ENCODE measurements at regions not wholly inside any gene's neighbourhood (a gene's known extent, or its start where the extent isn't known, plus 50 kb on each side); places are given as distances from the start of the nearest gene placed in this dataset.

DNA sequence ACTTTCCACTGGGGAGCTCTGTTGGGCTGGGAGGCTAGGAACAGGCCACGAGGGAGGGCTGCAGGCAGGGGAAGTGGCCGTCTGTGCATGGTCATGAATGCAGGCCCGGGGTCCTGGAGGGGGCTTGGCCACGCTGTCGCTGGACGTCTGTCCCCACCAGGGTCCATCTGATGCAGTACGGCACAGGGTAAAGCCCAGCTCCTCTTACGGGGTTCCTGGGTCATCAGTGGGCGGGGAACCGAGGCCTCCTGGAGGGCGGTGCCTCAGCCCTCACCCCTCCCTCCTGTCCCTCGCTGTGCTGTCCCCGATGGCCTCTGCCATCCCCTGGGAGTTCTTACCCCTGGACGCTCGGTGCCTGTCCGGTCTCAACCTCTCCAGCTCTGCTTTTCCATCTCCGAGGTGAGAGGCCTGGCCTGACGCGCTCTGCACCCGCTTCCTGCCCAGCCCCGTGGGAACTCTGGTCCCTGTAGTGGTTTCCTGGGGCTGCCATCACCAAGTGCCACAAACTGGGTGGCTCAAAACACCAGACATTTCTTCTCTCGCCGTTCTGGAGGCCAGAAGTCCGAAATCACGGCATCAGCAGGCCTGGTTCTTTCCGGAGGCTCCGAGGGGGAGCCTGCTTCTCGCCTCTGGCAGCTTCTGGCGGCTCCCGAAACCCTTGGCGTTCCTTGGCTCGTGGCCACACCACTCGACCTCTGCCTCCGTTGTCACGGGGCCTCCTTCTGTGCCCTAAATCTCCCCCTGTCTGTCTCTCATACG lies 182.8 kb downstream of the SEC14L1 start:
- TF ChIP-seq, protein P1, sequence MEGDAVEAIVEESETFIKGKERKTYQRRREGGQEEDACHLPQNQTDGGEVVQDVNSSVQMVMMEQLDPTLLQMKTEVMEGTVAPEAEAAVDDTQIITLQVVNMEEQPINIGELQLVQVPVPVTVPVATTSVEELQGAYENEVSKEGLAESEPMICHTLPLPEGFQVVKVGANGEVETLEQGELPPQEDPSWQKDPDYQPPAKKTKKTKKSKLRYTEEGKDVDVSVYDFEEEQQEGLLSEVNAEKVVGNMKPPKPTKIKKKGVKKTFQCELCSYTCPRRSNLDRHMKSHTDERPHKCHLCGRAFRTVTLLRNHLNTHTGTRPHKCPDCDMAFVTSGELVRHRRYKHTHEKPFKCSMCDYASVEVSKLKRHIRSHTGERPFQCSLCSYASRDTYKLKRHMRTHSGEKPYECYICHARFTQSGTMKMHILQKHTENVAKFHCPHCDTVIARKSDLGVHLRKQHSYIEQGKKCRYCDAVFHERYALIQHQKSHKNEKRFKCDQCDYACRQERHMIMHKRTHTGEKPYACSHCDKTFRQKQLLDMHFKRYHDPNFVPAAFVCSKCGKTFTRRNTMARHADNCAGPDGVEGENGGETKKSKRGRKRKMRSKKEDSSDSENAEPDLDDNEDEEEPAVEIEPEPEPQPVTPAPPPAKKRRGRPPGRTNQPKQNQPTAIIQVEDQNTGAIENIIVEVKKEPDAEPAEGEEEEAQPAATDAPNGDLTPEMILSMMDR (IDR thresholded peaks at IDR 0.05; ENCODE audit: low read depth, low read length), result no peak
- TF ChIP-seq EZH2phosphoT487 (IDR thresholded peaks at IDR 0.05; ENCODE audit: low read depth), result no peak
- Histone ChIP-seq H3K4me3 (ENCODE audit: low read length) (no peak overlapping the region), H4K20me1 (ENCODE audit: insufficient read depth, low read length) (no peaks in the 10 kb centered on the region), H3K79me2 (ENCODE audit: low read length) (no peaks in the 10 kb centered on the region), H3K27ac (ENCODE audit: low read length) (no peak overlapping the region), H3K9me3 (ENCODE audit: insufficient read depth, low read length) (no peaks in the 10 kb centered on the region), H2AFZ (ENCODE audit: low read depth, low read length) (no peak overlapping the region), H3K4me2 (ENCODE audit: low read length) (no peak overlapping the region), H3K4me1 (ENCODE audit: low read length) (peaks cover 34% of the 10 kb centered on the region), H3K9ac (ENCODE audit: low read length) (no peak overlapping the region), H3K36me3 (replicated peaks; ENCODE audit: low read depth, low read length) (no peaks in the 10 kb centered on the region), H3K27me3 (ENCODE audit: low read depth, low read length) (peaks cover 43% of the 10 kb centered on the region)

DNA sequence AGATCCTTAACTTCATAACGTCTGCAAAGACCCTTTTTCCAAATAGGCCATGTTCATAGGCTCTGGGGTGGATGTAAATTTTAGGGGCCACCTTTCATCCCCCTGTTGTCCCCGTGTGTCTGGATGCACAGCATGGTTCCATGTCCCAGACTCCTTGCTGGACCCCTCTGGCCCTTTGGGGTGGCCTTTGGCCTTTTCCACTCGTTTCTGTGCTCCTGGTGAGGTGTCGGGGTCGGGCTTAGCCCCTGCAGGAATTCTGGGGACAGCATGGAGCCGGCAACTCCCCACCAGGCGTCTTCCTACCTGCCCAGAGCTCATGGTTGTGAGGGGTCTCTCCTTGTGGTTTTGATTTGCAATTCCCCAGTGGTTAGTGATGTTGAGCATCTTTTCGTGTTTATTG lies 183.5 kb downstream of the SEC14L1 start:
- no peak overlapping the region for H3K4me2 ChIP-seq (ENCODE audit: low read length)
- peaks cover 31% of the 10 kb centered on the region for H3K4me1 ChIP-seq (ENCODE audit: low read length)
- H3K4me3 ChIP-seq (ENCODE audit: low read length), result no peak overlapping the region
- peaks cover 38% of the 10 kb centered on the region for H3K27me3 ChIP-seq (ENCODE audit: low read depth, low read length)
- TF ChIP-seq EZH2phosphoT487 (IDR thresholded peaks at IDR 0.05; ENCODE audit: low read depth), result no peak
- TF ChIP-seq, protein P1 (IDR thresholded peaks at IDR 0.05; ENCODE audit: low read depth, low read length), result no peak
- H3K27ac ChIP-seq (ENCODE audit: low read length), result no peak overlapping the region
- H2AFZ ChIP-seq (ENCODE audit: low read depth, low read length), result no peak overlapping the region
- no peaks in the 10 kb centered on the region for H3K79me2 ChIP-seq (ENCODE audit: low read length)
- H3K9me3 ChIP-seq (ENCODE audit: insufficient read depth, low read length), result no peaks in the 10 kb centered on the region
- no peak overlapping the region for H3K9ac ChIP-seq (ENCODE audit: low read length)
- H4K20me1 ChIP-seq (ENCODE audit: insufficient read depth, low read length), result no peaks in the 10 kb centered on the region
- H3K36me3 ChIP-seq (replicated peaks; ENCODE audit: low read depth, low read length), result no peaks in the 10 kb centered on the region

DNA sequence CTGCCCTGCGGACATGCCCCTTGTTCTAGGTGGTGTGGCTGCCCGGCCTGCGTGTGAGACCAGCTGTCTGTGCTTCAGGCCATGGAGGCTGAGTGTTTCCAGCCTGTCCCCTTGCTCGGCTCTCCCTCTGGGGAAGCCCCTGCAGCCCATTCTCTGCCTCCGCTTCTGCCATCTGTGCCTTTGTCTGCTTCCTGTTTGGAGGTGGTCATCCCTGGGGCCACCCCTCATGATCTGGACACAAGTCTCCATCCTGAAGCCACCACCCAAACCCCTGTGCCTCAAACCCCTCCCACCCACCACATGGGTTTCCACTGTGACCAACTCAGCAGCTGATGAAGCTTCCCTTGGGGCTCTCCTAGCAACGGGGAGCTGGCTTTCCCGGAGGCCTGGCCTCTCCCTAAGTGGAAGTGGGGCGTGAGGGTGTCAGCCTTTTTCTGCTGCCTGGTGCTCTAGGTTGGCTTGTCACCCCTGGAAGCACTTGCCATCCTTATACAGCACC lies 184.9 kb downstream of the SEC14L1 start:
- TF ChIP-seq, protein P1 (IDR thresholded peaks at IDR 0.05; ENCODE audit: low read depth, low read length), result no peak
- TF ChIP-seq EZH2phosphoT487 (IDR thresholded peaks at IDR 0.05; ENCODE audit: low read depth), result no peak
- Histone ChIP-seq H3K79me2 (ENCODE audit: low read length) (no peaks in the 10 kb centered on the region), H2AFZ (ENCODE audit: low read depth, low read length) (0 out of 2 replicates have a peak overlapping the region, but pooled peaks have one; percentile 12), H4K20me1 (ENCODE audit: insufficient read depth, low read length) (no peaks in the 10 kb centered on the region), H3K27ac (ENCODE audit: low read length) (no peak overlapping the region), H3K4me1 (ENCODE audit: low read length) (peaks cover 23% of the 10 kb centered on the region), H3K27me3 (ENCODE audit: low read depth, low read length) (peaks cover 43% of the 10 kb centered on the region), H3K9ac (ENCODE audit: low read length) (no peak overlapping the region), H3K4me3 (ENCODE audit: low read length) (no peak overlapping the region; the same call in 1 of the 2 replicates), H3K9me3 (ENCODE audit: insufficient read depth, low read length) (no peaks in the 10 kb centered on the region), H3K4me2 (ENCODE audit: low read length) (peak overlapping the region; percentile 56), H3K36me3 (replicated peaks; ENCODE audit: low read depth, low read length) (no peaks in the 10 kb centered on the region)

DNA sequence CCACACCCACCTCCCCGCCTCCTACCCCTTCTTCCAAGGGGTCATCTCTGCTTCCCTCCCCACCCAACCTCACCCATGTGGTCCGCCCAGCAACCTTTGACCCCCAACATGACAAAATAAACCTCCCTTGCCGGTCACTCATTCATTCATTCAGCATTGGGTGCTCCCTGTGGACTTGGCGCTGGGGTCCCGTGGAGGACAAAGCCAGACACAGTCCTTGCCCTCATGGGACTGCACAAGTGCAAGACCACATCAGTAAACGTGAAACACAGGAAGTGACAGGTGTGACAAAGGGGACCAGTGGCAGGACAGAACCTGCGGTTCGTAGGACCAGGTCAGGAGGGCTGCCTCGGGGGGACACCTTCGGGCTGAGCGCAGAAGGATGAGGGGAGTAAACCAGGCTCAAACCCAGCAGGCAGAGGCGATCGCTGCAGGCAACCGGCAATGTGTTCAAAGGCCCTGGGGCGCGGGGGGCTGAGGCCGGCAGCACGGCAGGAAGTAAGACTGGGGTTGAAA lies 185.4 kb downstream of the SEC14L1 start:
- H3K4me2 ChIP-seq (ENCODE audit: low read length), result no peak overlapping the region
- H3K27ac ChIP-seq (ENCODE audit: low read length), result no peak overlapping the region
- no peak overlapping the region for H3K4me3 ChIP-seq (ENCODE audit: low read length)
- TF ChIP-seq, protein P1 (IDR thresholded peaks at IDR 0.05; ENCODE audit: low read depth, low read length), result no peak
- TF ChIP-seq EZH2phosphoT487 (IDR thresholded peaks at IDR 0.05; ENCODE audit: low read depth), result no peak
- peaks cover 44% of the 10 kb centered on the region for H3K27me3 ChIP-seq (ENCODE audit: low read depth, low read length)
- no peaks in the 10 kb centered on the region for H4K20me1 ChIP-seq (ENCODE audit: insufficient read depth, low read length)
- H3K4me1 ChIP-seq (ENCODE audit: low read length), result peaks cover 18% of the 10 kb centered on the region
- no peaks in the 10 kb centered on the region for H3K36me3 ChIP-seq (replicated peaks; ENCODE audit: low read depth, low read length)
- no peaks in the 10 kb centered on the region for H3K9me3 ChIP-seq (ENCODE audit: insufficient read depth, low read length)
- H3K79me2 ChIP-seq (ENCODE audit: low read length), result no peaks in the 10 kb centered on the region
- H2AFZ ChIP-seq (ENCODE audit: low read depth, low read length), result no peak overlapping the region
- H3K9ac ChIP-seq (ENCODE audit: low read length), result no peak overlapping the region

All from OCI-LY3 (cell line).